ENCODE measurements at regions not wholly inside any gene's neighbourhood (a gene's known extent, or its start where the extent isn't known, plus 50 kb on each side); places are given as distances from the start of the nearest gene placed in this dataset.

- Histone ChIP-seq H3K36me3 (no peaks in the 10 kb centered on the region), H3K9me3 (no peaks in the 10 kb centered on the region), H3K4me3 (no peak overlapping the region), H3K27me3 (peaks cover 0 to 3% of the 10 kb centered on the region in 2 donors), H3K4me1 (no peaks in the 10 kb centered on the region), H3K27ac (no peak overlapping the region)
- intact Hi-C loops (cut with DNase I), result no loop called here
- no peak for TF ChIP-seq POLR2A (IDR thresholded peaks at IDR 0.05)
- TF ChIP-seq, protein P1, sequence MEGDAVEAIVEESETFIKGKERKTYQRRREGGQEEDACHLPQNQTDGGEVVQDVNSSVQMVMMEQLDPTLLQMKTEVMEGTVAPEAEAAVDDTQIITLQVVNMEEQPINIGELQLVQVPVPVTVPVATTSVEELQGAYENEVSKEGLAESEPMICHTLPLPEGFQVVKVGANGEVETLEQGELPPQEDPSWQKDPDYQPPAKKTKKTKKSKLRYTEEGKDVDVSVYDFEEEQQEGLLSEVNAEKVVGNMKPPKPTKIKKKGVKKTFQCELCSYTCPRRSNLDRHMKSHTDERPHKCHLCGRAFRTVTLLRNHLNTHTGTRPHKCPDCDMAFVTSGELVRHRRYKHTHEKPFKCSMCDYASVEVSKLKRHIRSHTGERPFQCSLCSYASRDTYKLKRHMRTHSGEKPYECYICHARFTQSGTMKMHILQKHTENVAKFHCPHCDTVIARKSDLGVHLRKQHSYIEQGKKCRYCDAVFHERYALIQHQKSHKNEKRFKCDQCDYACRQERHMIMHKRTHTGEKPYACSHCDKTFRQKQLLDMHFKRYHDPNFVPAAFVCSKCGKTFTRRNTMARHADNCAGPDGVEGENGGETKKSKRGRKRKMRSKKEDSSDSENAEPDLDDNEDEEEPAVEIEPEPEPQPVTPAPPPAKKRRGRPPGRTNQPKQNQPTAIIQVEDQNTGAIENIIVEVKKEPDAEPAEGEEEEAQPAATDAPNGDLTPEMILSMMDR (IDR thresholded peaks at IDR 0.05), result no peak
- DNase-seq, result no peak
- no peak for ATAC-seq
- 63% methylated on average over 7 of the region's 8 CpGs for WGBS (ENCODE audit: insufficient coverage, low coverage, low lambda C conversion rate, missing lambda C conversion rate)
These were observed 166.0 kb downstream of the FBXO8 start for GRCh38 chr4:174117445-174117844.

DNA sequence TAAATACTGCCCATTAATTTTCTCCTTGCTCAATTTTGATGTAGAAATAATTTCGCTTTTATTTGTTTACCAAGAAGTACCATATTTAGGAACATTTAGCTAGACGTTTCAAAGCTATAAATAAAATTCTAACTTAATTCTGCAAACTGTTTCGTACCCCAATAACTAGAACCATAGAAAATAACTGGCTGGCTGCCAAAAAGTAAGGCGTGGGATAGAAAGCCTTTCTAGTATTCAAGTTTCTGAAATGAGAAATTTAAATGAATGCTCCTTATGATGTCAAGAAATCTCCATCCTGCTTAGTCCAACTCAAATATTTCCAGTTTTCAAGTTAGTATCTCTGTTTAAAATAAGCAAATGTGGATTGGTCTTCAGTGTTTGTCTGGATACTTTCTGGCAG, 167.4 kb downstream of the FBXO8 start:
- Histone ChIP-seq H3K27me3 (peaks cover 0 to 3% of the 10 kb centered on the region in 2 donors), H3K4me1 (no peaks in the 10 kb centered on the region), H3K9me3 (no peaks in the 10 kb centered on the region), H3K36me3 (no peaks in the 10 kb centered on the region), H3K27ac (no peak overlapping the region), H3K4me3 (no peak overlapping the region)
- TF ChIP-seq POLR2A (IDR thresholded peaks at IDR 0.05), result no peak
- TF ChIP-seq, protein P1 (IDR thresholded peaks at IDR 0.05), result no peak
- intact Hi-C loops (cut with DNase I), result no loop called here
- WGBS (ENCODE audit: insufficient coverage, low coverage, low lambda C conversion rate, missing lambda C conversion rate), result 41% methylated on average over 4 of the region's 4 CpGs
- ATAC-seq (no peak), DNase-seq (no peak)

DNA sequence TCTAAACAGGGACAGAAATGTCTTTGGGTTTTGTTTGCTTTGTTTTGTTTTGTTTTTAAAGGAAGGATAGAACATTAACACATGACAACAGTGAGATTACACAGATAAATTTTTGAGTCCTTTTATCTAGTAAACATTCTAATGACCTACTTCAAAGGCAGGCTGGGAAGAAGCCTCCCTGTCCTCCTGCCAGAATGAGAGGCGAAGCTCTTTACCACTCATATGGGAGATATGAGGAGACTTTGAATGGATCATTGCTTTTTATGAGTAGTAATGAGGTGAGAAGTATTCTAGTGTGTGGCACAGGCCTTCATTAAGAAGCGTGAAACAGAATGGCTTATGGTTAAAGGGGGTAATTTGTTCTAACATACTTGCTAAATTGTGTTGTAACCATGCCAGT, 172.0 kb downstream of the FBXO8 start:
- Histone ChIP-seq H3K27me3 (no peaks in the 10 kb centered on the region), H3K4me1 (no peaks in the 10 kb centered on the region), H3K4me3 (no peak overlapping the region), H3K9me3 (no peaks in the 10 kb centered on the region), H3K27ac (no peak overlapping the region), H3K36me3 (no peaks in the 10 kb centered on the region)
- 39% methylated on average over 2 of the region's 2 CpGs for WGBS (ENCODE audit: insufficient coverage, low coverage, low lambda C conversion rate, missing lambda C conversion rate)
- intact Hi-C loops (cut with DNase I), result no loop called here
- TF ChIP-seq, protein P1 (IDR thresholded peaks at IDR 0.05), result no peak
- no peak for TF ChIP-seq POLR2A (IDR thresholded peaks at IDR 0.05)
- DNase-seq (no peak), ATAC-seq (no peak)

GRCh38 chr4:174110180-174110579, 173.3 kb downstream of the FBXO8 start:
- 53% methylated on average over 9 of the region's 9 CpGs for WGBS (ENCODE audit: insufficient coverage, low coverage, low lambda C conversion rate, missing lambda C conversion rate)
- TF ChIP-seq, protein P1 (IDR thresholded peaks at IDR 0.05), result no peak
- no peak for TF ChIP-seq POLR2A (IDR thresholded peaks at IDR 0.05)

DNA sequence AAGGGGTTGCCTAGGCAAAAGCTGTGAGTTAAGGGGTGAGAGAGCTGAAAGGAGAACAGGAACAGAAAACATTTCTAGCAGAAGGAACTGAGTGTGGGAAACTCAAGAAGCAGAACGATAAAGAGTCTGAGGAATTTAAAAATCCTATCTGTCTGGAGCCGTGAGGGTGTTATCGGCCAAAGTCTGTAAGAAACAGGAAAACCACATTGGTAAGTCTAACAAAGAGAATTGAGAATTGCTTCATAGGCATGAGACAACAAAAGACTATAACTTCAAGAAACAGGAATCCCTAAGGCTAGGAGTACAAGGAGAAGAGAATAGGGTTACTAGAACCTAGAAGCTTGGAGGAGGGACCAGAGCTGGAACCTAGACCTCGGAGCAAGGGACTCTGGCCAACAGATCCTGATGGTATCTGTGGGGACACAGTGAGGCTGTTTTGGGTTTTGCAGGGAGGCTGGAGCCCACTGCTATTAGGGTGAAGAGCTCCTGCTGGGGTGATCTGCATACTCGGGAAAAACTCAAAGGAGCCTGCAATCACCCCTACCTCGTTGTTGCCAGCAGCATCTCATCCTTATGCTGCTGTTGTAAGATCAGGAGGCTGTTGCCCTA, 175.6 kb downstream of the FBXO8 start:
- intact Hi-C loops (cut with DNase I), result no loop called here
- Histone ChIP-seq H3K4me3 (no peak overlapping the region), H3K4me1 (no peaks in the 10 kb centered on the region), H3K27ac (no peak overlapping the region), H3K9me3 (no peaks in the 10 kb centered on the region), H3K36me3 (no peaks in the 10 kb centered on the region), H3K27me3 (no peaks in the 10 kb centered on the region)
- ATAC-seq (no peak), DNase-seq (no peak)
- TF ChIP-seq, protein P1 (IDR thresholded peaks at IDR 0.05), result no peak
- no peak for TF ChIP-seq POLR2A (IDR thresholded peaks at IDR 0.05)
- 26% methylated on average over 6 of the region's 6 CpGs for WGBS (ENCODE audit: insufficient coverage, low coverage, low lambda C conversion rate, missing lambda C conversion rate)

More at GRCh38 chr4:174110180-174110579, 173.3 kb downstream of the FBXO8 start:
- ATAC-seq (no peak), DNase-seq (no peak)
- Histone ChIP-seq H3K4me3 (no peak overlapping the region), H3K27me3 (no peaks in the 10 kb centered on the region), H3K4me1 (no peaks in the 10 kb centered on the region), H3K9me3 (no peaks in the 10 kb centered on the region), H3K36me3 (no peaks in the 10 kb centered on the region), H3K27ac (no peak overlapping the region)
- intact Hi-C loops (cut with DNase I), result no loop called here

Measured in right lobe of liver (tissue), 6 donors.